Upper lobe of left lung (tissue), 6 donors: ENCODE measurements at regions not wholly inside any gene's neighbourhood (a gene's known extent, or its start where the extent isn't known, plus 50 kb on each side); places are given as distances from the start of the nearest gene placed in this dataset.

ENCODE experiments used
- ATAC-seq, 2 donors: fragments of 200-7000 bp; cut with Tn5 transposase; one replicate each; pipeline ENCODE4 v1.9.1; 2022; ENCODE audit warnings: mild to moderate bottlenecking in 2 of 2, moderate library complexity in 2 of 2; ENCODE audit not compliant: low FRiP score in 2 of 2
- DNase-seq, 2 donors: peaks; one replicate each; pipeline ENCODE4 v3.0.0-alpha.2; 2019 to 2020
- H3K27ac ChIP-seq, 4 donors: fragments of 200-600 bp; sonication (generic); one replicate each; pipeline ENCODE4 v1.5.1; 2016 to 2019
- H3K27me3 ChIP-seq, 4 donors: fragments of 200-600 bp; sonication (generic); one replicate each; pipeline ENCODE4 v1.5.1; 2017 to 2019
- H3K36me3 ChIP-seq, 4 donors: fragments of 200-600 bp; sonication (generic); one replicate each; pipeline ENCODE4 v1.5.1; 2016 to 2019
- H3K4me1 ChIP-seq, 4 donors: fragments of 200-600 bp; sonication (generic); one replicate each; pipeline ENCODE4 v1.5.1; 2018 to 2019
- H3K4me3 ChIP-seq, 4 donors: fragments of 200-600 bp; sonication (generic); one replicate each; pipeline ENCODE4 v1.5.1; 2017 to 2019; ENCODE audit warnings: mild to moderate bottlenecking in 2 of 4, moderate library complexity in 1 of 4
- H3K9me3 ChIP-seq, 4 donors: fragments of 200-600 bp; sonication (generic); one replicate each; pipeline ENCODE4 v1.5.1; 2018 to 2019
- EP300 ChIP-seq, 4 donors: sonication (generic); formaldehyde crosslinking; IDR thresholded peaks; one replicate each; pipeline ENCODE4 v1.5.1; 2017; ENCODE audit warnings: antibody characterized with exemption in 4 of 4, control low read depth in 2 of 4
- POLR2A ChIP-seq, 4 donors: fragments of 450-650 bp; IDR thresholded peaks; one replicate each; pipeline ENCODE4 v1.5.1; 2016 to 2017; ENCODE audit warnings: antibody characterized with exemption in 4 of 4, mild to moderate bottlenecking in 2 of 4
- POLR2AphosphoS5 ChIP-seq, 2 donors: sonication (generic); formaldehyde crosslinking; IDR thresholded peaks; one replicate each; pipeline ENCODE4 v1.5.1; 2017; ENCODE audit warnings: antibody characterized with exemption in 2 of 2
- WGBS, 2 donors: methylation state at CpG; one replicate each; pipeline ENCODE4 v1.1.5; 2017 to 2018; 5-methylcytosine and 5-hydroxymethylcytosine counted together
- TF ChIP-seq, protein P1 (sequence below), 6 experiments: fragments of 450-650 bp in 4 of 6; fragments of 200-600 bp in 2 of 6; sonication (generic) in 2 of 6; IDR thresholded peaks; one replicate each; pipeline ENCODE4 v1.5.1; 2016 to 2019; ENCODE audit warnings: antibody characterized with exemption in 6 of 6
- donor health status: DM: no; HTN: no; CAD: no; lungs with moderate emphysema.
- donor health status: DM: no; HTN: yes; CAD: no; lungs with severe emphysema.

DNA sequence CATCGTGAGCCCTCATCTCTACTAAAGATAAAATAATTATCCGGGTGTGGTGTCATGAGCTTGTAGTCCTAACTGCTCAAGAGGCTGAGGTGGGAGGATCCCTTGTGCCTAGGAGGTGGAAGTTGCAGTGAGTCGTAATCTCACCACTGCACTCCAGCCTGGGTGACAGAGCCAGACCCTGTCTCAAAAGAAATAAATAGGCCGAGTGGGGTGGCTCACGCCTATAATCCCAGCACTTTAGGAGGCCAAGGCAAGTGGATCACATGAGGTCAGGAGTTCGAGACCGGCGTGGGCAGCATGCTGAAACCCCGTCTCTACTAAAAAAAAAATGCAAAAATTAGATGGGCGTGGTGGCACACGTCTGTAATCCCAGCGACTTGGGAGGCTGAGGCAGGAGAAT is 70.9 kb downstream of the RESF1 start:
- no peak overlapping the region for H3K4me3 ChIP-seq
- TF ChIP-seq EP300 (IDR thresholded peaks at IDR 0.05) (no peak), POLR2A (IDR thresholded peaks at IDR 0.05) (no peak), POLR2AphosphoS5 (IDR thresholded peaks at IDR 0.05) (no peak)
- TF ChIP-seq, protein P1, sequence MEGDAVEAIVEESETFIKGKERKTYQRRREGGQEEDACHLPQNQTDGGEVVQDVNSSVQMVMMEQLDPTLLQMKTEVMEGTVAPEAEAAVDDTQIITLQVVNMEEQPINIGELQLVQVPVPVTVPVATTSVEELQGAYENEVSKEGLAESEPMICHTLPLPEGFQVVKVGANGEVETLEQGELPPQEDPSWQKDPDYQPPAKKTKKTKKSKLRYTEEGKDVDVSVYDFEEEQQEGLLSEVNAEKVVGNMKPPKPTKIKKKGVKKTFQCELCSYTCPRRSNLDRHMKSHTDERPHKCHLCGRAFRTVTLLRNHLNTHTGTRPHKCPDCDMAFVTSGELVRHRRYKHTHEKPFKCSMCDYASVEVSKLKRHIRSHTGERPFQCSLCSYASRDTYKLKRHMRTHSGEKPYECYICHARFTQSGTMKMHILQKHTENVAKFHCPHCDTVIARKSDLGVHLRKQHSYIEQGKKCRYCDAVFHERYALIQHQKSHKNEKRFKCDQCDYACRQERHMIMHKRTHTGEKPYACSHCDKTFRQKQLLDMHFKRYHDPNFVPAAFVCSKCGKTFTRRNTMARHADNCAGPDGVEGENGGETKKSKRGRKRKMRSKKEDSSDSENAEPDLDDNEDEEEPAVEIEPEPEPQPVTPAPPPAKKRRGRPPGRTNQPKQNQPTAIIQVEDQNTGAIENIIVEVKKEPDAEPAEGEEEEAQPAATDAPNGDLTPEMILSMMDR (IDR thresholded peaks at IDR 0.05), result no peak
- no peak overlapping the region for H3K27ac ChIP-seq
- no peak for DNase-seq
- H3K27me3 ChIP-seq, result no peaks in the 10 kb centered on the region
- H3K9me3 ChIP-seq, result no peaks in the 10 kb centered on the region
- no peaks in the 10 kb centered on the region for H3K36me3 ChIP-seq
- 93% methylated on average over 12 of the region's 12 CpGs for WGBS, 2 donors
- H3K4me1 ChIP-seq, result peaks cover 0 to 6% (median 2%) of the 10 kb centered on the region in 4 donors
- no peak for ATAC-seq

DNA sequence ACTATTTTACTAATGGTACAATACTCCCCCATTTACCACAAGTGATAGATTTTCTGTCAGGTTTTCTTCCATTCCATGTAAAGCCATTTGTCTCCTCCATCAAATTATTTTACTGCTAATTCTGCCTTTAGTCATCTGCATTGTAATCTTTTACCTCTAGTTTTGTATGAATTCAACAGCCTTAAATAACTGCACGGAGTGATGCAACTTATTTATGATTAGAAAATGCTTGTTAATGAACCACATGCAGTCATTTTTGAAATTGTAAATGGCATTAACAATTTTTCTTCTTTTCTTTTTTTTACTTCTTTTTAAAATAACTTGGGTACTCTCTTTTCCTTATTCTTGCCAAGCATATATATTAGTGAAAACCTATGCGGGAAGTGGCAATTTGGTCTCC is 71.5 kb downstream of the RESF1 start:
- WGBS, 2 donors, result 52 to 70% methylated on average over 2 of the region's 2 CpGs
- TF ChIP-seq POLR2A (IDR thresholded peaks at IDR 0.05) (no peak), EP300 (IDR thresholded peaks at IDR 0.05) (no peak), POLR2AphosphoS5 (IDR thresholded peaks at IDR 0.05) (no peak)
- TF ChIP-seq, protein P1 (IDR thresholded peaks at IDR 0.05), result no peak
- ATAC-seq, result no peak

DNA sequence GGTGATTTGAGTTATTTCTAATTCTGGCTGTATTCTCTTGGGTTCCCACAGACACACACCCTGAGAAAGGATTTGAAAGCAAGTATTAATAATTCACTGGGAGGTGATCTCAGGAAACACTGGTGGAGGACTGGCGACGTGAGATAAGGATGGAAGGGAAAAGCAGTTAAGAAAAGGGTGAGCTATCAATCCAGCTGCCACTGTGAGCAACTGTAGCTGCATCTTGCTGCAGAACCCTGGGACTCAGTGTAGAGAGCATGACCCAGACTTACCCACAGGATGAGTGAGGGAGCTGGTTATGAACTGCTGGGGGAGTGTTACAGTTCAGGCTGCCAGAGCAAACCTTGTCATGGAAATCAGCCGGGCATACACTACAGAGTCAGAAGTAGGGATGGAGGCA is 71.9 kb downstream of the RESF1 start:
- DNase-seq, result no peak
- no peak overlapping the region for H3K4me3 ChIP-seq
- WGBS, 2 donors, result 36 to 45% methylated on average over 3 of the region's 3 CpGs
- H3K9me3 ChIP-seq, result no peaks in the 10 kb centered on the region
- TF ChIP-seq EP300 (IDR thresholded peaks at IDR 0.05), result no peak
- TF ChIP-seq, protein P1 (IDR thresholded peaks at IDR 0.05), result no peak
- TF ChIP-seq POLR2AphosphoS5 (IDR thresholded peaks at IDR 0.05), result no peak
- TF ChIP-seq POLR2A (IDR thresholded peaks at IDR 0.05), result no peak
- ATAC-seq, result peak in 1 of 2 donors; percentile 68
- H3K4me1 ChIP-seq, result no peaks in the 10 kb centered on the region
- no peaks in the 10 kb centered on the region for H3K36me3 ChIP-seq
- H3K27ac ChIP-seq, result no peak overlapping the region
- H3K27me3 ChIP-seq, result no peaks in the 10 kb centered on the region

More for the DNA sequence above, 71.5 kb downstream of the RESF1 start:
- peaks cover 0 to 1% (median 0%) of the 10 kb centered on the region in 4 donors for H3K4me1 ChIP-seq
- no peaks in the 10 kb centered on the region for H3K36me3 ChIP-seq
- no peak overlapping the region for H3K4me3 ChIP-seq
- no peaks in the 10 kb centered on the region for H3K9me3 ChIP-seq
- H3K27ac ChIP-seq, result no peak overlapping the region
- no peak for DNase-seq
- H3K27me3 ChIP-seq, result no peaks in the 10 kb centered on the region

DNA sequence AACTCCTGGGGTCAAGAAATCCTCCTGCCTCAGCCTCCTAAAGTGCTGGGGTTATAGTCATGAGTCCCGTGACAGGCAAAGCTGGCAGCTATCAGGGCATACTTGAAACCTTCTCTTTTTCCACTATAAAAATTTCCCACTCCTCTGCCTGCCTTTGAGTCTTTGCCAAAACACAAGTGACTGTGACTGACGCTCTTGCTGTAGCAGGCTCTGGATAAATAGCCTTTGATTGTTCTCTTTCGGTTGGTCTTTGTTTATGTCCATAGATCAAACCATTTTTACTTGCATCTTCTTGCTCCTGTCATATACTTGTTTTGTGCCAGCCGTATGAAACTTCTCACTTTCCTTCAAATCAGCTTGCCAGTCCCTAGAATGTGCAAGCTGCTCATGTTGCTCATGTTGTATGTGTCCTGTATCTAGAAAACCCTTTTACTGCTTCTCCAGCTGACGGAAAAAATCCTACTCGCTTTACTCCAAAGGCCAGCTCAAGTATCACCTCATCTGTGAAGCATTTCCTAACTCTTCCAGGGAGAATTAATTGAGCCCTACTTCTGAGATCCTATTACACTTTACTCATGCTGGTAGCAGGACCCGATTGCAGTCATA is 73.1 kb downstream of the RESF1 start:
- no peak overlapping the region for H3K4me3 ChIP-seq
- no peaks in the 10 kb centered on the region for H3K9me3 ChIP-seq
- no peaks in the 10 kb centered on the region for H3K27me3 ChIP-seq
- no peaks in the 10 kb centered on the region for H3K4me1 ChIP-seq
- TF ChIP-seq POLR2A (IDR thresholded peaks at IDR 0.05) (no peak), EP300 (IDR thresholded peaks at IDR 0.05) (no peak), POLR2AphosphoS5 (IDR thresholded peaks at IDR 0.05) (no peak)
- TF ChIP-seq, protein P1 (IDR thresholded peaks at IDR 0.05), result no peak
- no peak for ATAC-seq
- 42 to 49% methylated on average over 7 of the region's 7 CpGs for WGBS, 2 donors
- no peak for DNase-seq
- H3K36me3 ChIP-seq, result no peaks in the 10 kb centered on the region
- no peak overlapping the region for H3K27ac ChIP-seq

- H3K27ac ChIP-seq, result no peak overlapping the region
- no peak for DNase-seq
- no peak overlapping the region for H3K4me3 ChIP-seq
- no peak for ATAC-seq
- no peaks in the 10 kb centered on the region for H3K36me3 ChIP-seq
- WGBS, 2 donors, result 75 to 83% methylated on average over 2 of the region's 2 CpGs
- H3K9me3 ChIP-seq, result no peaks in the 10 kb centered on the region
- TF ChIP-seq EP300 (IDR thresholded peaks at IDR 0.05), result no peak
- no peak for TF ChIP-seq POLR2A (IDR thresholded peaks at IDR 0.05)
- TF ChIP-seq, protein P1 (IDR thresholded peaks at IDR 0.05), result no peak
- no peak for TF ChIP-seq POLR2AphosphoS5 (IDR thresholded peaks at IDR 0.05)
- no peaks in the 10 kb centered on the region for H3K27me3 ChIP-seq
- no peaks in the 10 kb centered on the region for H3K4me1 ChIP-seq
These were observed 73.2 kb upstream of the BICD1 start for GRCh38 chr12:32033406-32033805.
